Brain microvascular endothelial cell (primary cell): ENCODE measurements at regions not wholly inside any gene's neighbourhood (a gene's known extent, or its start where the extent isn't known, plus 50 kb on each side); places are given as distances from the start of the nearest gene placed in this dataset.

Source experiments
- DNase-seq: peaks from one replicate; pipeline ENCODE4 v3.0.0-alpha.2; 2020
- H3K27ac ChIP-seq: fragments of 250-450 bp; sonication (Bioruptor Pico); 2 replicates; pipeline ENCODE4 v1.5.1; 2020; ENCODE audit warnings: mild to moderate bottlenecking, moderate library complexity
- H3K27me3 ChIP-seq: fragments of 250-450 bp; sonication (Bioruptor Pico); replicated peaks from 2 replicates; pipeline ENCODE4 v1.5.1; 2020; ENCODE audit warnings: mild to moderate bottlenecking
- H3K36me3 ChIP-seq: fragments of 250-450 bp; sonication (Bioruptor Pico); replicated peaks from 2 replicates; pipeline ENCODE4 v1.5.1; 2020; ENCODE audit warnings: mild to moderate bottlenecking
- H3K4me3 ChIP-seq: 2 replicates; pipeline ENCODE4 v1.5.1; 2011; ENCODE audit warnings: low read depth, mild to moderate bottlenecking, control low read depth, low read length, moderate library complexity
- CTCF ChIP-seq: IDR thresholded peaks from 2 replicates; pipeline ENCODE4 v1.5.1; 2011; ENCODE audit warnings: low read depth, mild to moderate bottlenecking, moderate library complexity, low read length, control low read depth, inconsistent platforms; ENCODE audit errors: missing control alignments
- in situ Hi-C: cut with HindIII; loops from 2 replicates; pipeline ENCODE4 v1.10.0; 2017; ENCODE audit warnings: low sequenced_read_pairs, low pct_ligation_motif_present

GRCh38 chrX:122914256-122914655 is 269.8 kb upstream of the GRIA3 start:
- no peak for DNase-seq
- TF ChIP-seq CTCF, result no peak
- no peak overlapping the region for H3K4me3 ChIP-seq
- no peaks in the 10 kb centered on the region for H3K27me3 ChIP-seq
- in situ Hi-C loops, result no loop called here
- no peaks in the 10 kb centered on the region for H3K36me3 ChIP-seq
- H3K27ac ChIP-seq, result no peak overlapping the region

- H3K27ac ChIP-seq, result no peak overlapping the region
- no peak for DNase-seq
- no peak for TF ChIP-seq CTCF
- in situ Hi-C loops, result no loop called here
- no peaks in the 10 kb centered on the region for H3K27me3 ChIP-seq
- no peak overlapping the region for H3K4me3 ChIP-seq
- H3K36me3 ChIP-seq, result no peaks in the 10 kb centered on the region
Measured at GRCh38 chrX:122934131-122934530, 249.9 kb upstream of the GRIA3 start.

- TF ChIP-seq CTCF, result no peak
- DNase-seq, result no peak
- Histone ChIP-seq H3K27me3 (no peaks in the 10 kb centered on the region), H3K36me3 (no peaks in the 10 kb centered on the region), H3K27ac (no peak overlapping the region), H3K4me3 (no peak overlapping the region)
- in situ Hi-C loops, result no loop called here
Measured at GRCh38 chrX:122940199-122940598, 243.9 kb upstream of the GRIA3 start.

GRCh38 chrX:122941806-122942205 is 242.3 kb upstream of the GRIA3 start:
- Histone ChIP-seq H3K36me3 (no peaks in the 10 kb centered on the region), H3K27ac (no peak overlapping the region), H3K4me3 (no peak overlapping the region), H3K27me3 (no peaks in the 10 kb centered on the region)
- no peak for TF ChIP-seq CTCF
- in situ Hi-C loops, result no loop called here
- no peak for DNase-seq

- H3K27me3 ChIP-seq, result no peaks in the 10 kb centered on the region
- peak; percentile 86 for DNase-seq
- no peak for TF ChIP-seq CTCF
- peak overlapping the region; percentile 43 for H3K27ac ChIP-seq
- no peaks in the 10 kb centered on the region for H3K36me3 ChIP-seq
- no peak overlapping the region for H3K4me3 ChIP-seq
- in situ Hi-C loops, result no loop called here
Measured at GRCh38 chrX:122943918-122944317, 240.2 kb upstream of the GRIA3 start.

GRCh38 chrX:122945328-122945727 is 238.8 kb upstream of the GRIA3 start:
- H3K27me3 ChIP-seq, result no peaks in the 10 kb centered on the region
- in situ Hi-C loops, result no loop called here
- H3K4me3 ChIP-seq, result no peak overlapping the region
- no peak overlapping the region for H3K27ac ChIP-seq
- no peak for TF ChIP-seq CTCF
- no peak for DNase-seq
- H3K36me3 ChIP-seq, result no peaks in the 10 kb centered on the region
